GM23338 (cell line): ENCODE measurements at regions not wholly inside any gene's neighbourhood (a gene's known extent, or its start where the extent isn't known, plus 50 kb on each side); places are given as distances from the start of the nearest gene placed in this dataset.

Source experiments
- ATAC-seq: fragments of 200-7000 bp; cut with Tn5 transposase; 3 replicates; pipeline ENCODE4 v1.9.1; 2020
- DNase-seq: peaks from one replicate; pipeline ENCODE4 v3.0.0-alpha.2; 2015; ENCODE audit warnings: low spot score
- H2AFZ ChIP-seq: fragments of 200-600 bp; sonication (generic); 2 replicates; pipeline ENCODE4 v1.8.0; 2016; ENCODE audit warnings: antibody characterized with exemption, mild to moderate bottlenecking, moderate library complexity
- H3F3A ChIP-seq: fragments of 200-600 bp; sonication (generic); replicated peaks from 2 replicates; pipeline ENCODE4 v1.8.0; 2017; ENCODE audit warnings: antibody characterized with exemption, mixed run types, low read depth
- H3K27ac ChIP-seq: fragments of 200-600 bp; sonication (generic); 2 replicates; pipeline ENCODE4 v1.6.1; 2016; ENCODE audit warnings: low read depth
- H3K27me3 ChIP-seq: fragments of 200-600 bp; sonication (generic); 2 replicates; pipeline ENCODE4 v1.8.0; 2016; ENCODE audit warnings: mild to moderate bottlenecking, mixed run types, moderate library complexity; ENCODE audit not compliant: insufficient read depth
- H3K36me3 ChIP-seq: fragments of 200-600 bp; sonication (generic); 2 replicates; pipeline ENCODE4 v1.8.0; 2016; ENCODE audit warnings: mild to moderate bottlenecking; ENCODE audit not compliant: insufficient read depth
- H3K4me1 ChIP-seq: fragments of 200-600 bp; sonication (generic); 2 replicates; pipeline ENCODE4 v1.8.0; 2016; ENCODE audit warnings: mild to moderate bottlenecking, moderate library complexity; ENCODE audit not compliant: insufficient read depth
- H3K4me2 ChIP-seq: fragments of 200-600 bp; sonication (generic); 2 replicates; pipeline ENCODE4 v1.7.1; 2017; ENCODE audit warnings: mixed run types
- H3K4me3 ChIP-seq: fragments of 200-600 bp; sonication (generic); 2 replicates; pipeline ENCODE4 v1.6.1; 2016; ENCODE audit warnings: mixed run types
- H3K79me2 ChIP-seq: fragments of 200-600 bp; sonication (generic); replicated peaks from 2 replicates; pipeline ENCODE4 v1.8.0; 2017; ENCODE audit warnings: mild to moderate bottlenecking; ENCODE audit not compliant: insufficient read depth
- H3K9me2 ChIP-seq: fragments of 200-600 bp; sonication (generic); 2 replicates; pipeline ENCODE4 v1.8.0; 2017; ENCODE audit not compliant: insufficient read depth
- H4K20me1 ChIP-seq: fragments of 200-600 bp; sonication (generic); replicated peaks from 2 replicates; pipeline ENCODE4 v1.8.0; 2017; ENCODE audit warnings: mild to moderate bottlenecking; ENCODE audit not compliant: insufficient read depth
- H3K27ac Mint-ChIP-seq: 2 replicates; pipeline ENCODE4 v1.8.0; 2020; ENCODE audit warnings: inconsistent platforms, mild to moderate bottlenecking, moderate library complexity, mixed read lengths
- H3K27me3 Mint-ChIP-seq: 3 replicates; pipeline ENCODE4 v1.8.0; 2022; ENCODE audit warnings: low read depth, mild to moderate bottlenecking, moderate library complexity, mixed read lengths, inconsistent platforms; ENCODE audit not compliant: insufficient read depth, poor library complexity
- H3K36me3 Mint-ChIP-seq: 3 replicates; pipeline ENCODE4 v1.8.0; 2021; ENCODE audit warnings: low read depth, mild to moderate bottlenecking, inconsistent platforms, moderate library complexity, mixed read lengths
- H3K4me1 Mint-ChIP-seq: 3 replicates; pipeline ENCODE4 v1.8.0; 2020; ENCODE audit warnings: mild to moderate bottlenecking, inconsistent platforms, mixed read lengths
- H3K4me3 Mint-ChIP-seq: 3 replicates; pipeline ENCODE4 v1.8.0; 2021; ENCODE audit warnings: moderate library complexity, mild to moderate bottlenecking, inconsistent platforms, mixed read lengths
- H3K9me3 Mint-ChIP-seq: 3 replicates; pipeline ENCODE4 v1.8.0; 2020; ENCODE audit warnings: moderate library complexity, mild to moderate bottlenecking, inconsistent platforms, mixed read lengths
- CREB1 ChIP-seq: fragments of 250-450 bp; sonication (Bioruptor Pico); IDR thresholded peaks from 2 replicates; pipeline ENCODE4 v1.5.0; 2020; ENCODE audit warnings: low read depth, mild to moderate bottlenecking, moderate library complexity
- EZH2phosphoT487 ChIP-seq: fragments of 200-600 bp; sonication (generic); IDR thresholded peaks from one replicate; pipeline ENCODE4 v1.8.1; 2018; ENCODE audit warnings: antibody characterized with exemption; ENCODE audit not compliant: unreplicated experiment
- JUNB ChIP-seq: IDR thresholded peaks from one replicate; pipeline ENCODE4 v1.6.1; 2016; ENCODE audit warnings: antibody characterized with exemption; ENCODE audit not compliant: unreplicated experiment
- NANOG ChIP-seq: IDR thresholded peaks from 2 replicates; pipeline ENCODE4 v1.6.1; 2016; ENCODE audit warnings: antibody characterized with exemption, borderline replicate concordance
- POLR2AphosphoS5 ChIP-seq: IDR thresholded peaks from 2 replicates; pipeline ENCODE4 v1.6.1; 2016; ENCODE audit warnings: antibody characterized with exemption, low read depth
- STAT1 ChIP-seq: IDR thresholded peaks from one replicate; pipeline ENCODE4 v1.6.1; 2016; ENCODE audit warnings: antibody characterized with exemption; ENCODE audit not compliant: unreplicated experiment
- ZNF331 ChIP-seq: fragments of 250-450 bp; sonication (Bioruptor Pico); IDR thresholded peaks from 2 replicates; pipeline ENCODE4 v1.5.0; 2020; ENCODE audit warnings: low read depth, mild to moderate bottlenecking, moderate library complexity
- TF ChIP-seq, protein P1 (sequence below), 2 experiments: fragments of 200-600 bp in 1 of 2; sonication (generic) in 1 of 2; conservative IDR thresholded peaks; 2 replicates each; pipeline versions ENCODE4 v1.5.1 to v1.6.1; 2016 to 2017; ENCODE audit warnings: antibody characterized with exemption in 2 of 2, low read depth in 2 of 2, mild to moderate bottlenecking in 2 of 2, moderate library complexity in 1 of 2
- TF ChIP-seq, protein P2 (sequence below): IDR thresholded peaks from 2 replicates; pipeline ENCODE4 v1.6.1; 2016; ENCODE audit warnings: antibody characterized with exemption
- TF ChIP-seq, protein P3 (sequence below): IDR thresholded peaks from one replicate; pipeline ENCODE4 v1.6.1; 2018; ENCODE audit warnings: antibody characterized with exemption; ENCODE audit not compliant: unreplicated experiment

DNA sequence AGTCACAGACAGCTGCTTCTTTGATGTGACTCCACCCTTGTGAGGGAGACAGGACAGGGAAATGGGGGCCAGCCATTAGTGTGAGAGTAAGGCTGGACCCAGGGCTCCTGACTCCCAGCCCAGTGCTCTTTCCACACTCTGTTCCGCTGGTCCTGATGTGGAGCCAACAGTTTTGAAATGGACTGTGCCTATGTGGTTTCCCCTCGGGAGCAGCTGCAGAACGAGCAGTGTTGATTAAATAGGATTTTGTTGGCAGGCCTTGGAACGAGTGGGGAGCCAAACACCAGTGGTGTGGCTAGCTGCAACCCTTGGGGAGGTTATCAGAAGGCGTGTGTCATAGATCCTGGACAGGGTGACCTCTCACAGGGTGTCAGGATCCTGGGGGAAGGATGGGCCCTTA lies 66.5 kb upstream of the AMPD3 start:
- Histone ChIP-seq H3K27ac (no peak overlapping the region), H3K4me1 (no peaks in the 10 kb centered on the region; the same call in 1 of the 2 replicates)

DNA sequence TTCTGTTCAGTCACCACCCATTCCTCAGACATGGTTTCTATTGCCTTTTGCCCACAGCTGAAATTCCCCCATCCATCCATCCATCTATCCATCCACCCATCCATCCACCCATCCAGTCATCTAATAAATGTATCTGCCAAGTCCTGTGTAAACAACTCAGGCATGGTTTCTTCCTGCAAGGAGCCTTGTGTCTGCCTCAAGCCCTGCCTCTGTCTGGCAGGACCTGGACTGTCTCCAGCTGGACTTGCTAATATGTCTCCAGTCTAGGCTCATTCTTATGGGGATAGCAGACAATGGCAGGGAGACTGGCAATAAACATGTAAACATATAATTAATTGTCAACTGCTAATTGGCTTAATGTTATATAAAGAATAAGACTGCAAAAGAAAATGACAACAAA lies 64.7 kb upstream of the AMPD3 start:
- Histone ChIP-seq H3F3A (no peaks in the 10 kb centered on the region), H3K79me2 (no peaks in the 10 kb centered on the region), H3K36me3 (peaks cover 8% of the 10 kb centered on the region; the same call in 1 of the 2 replicates), H3K27ac (no peak overlapping the region), H3K9me2 (peaks cover 9% of the 10 kb centered on the region; the same call in 1 of the 2 replicates), H3K4me2 (no peak overlapping the region), H3K27me3 (no peaks in the 10 kb centered on the region), H4K20me1 (no peaks in the 10 kb centered on the region), H3K4me3 (no peak overlapping the region), H2AFZ (no peak overlapping the region), H3K4me1 (peaks cover 5% of the 10 kb centered on the region; the same call in 1 of the 2 replicates)
- TF ChIP-seq NANOG: no peak
- TF ChIP-seq, protein P1, sequence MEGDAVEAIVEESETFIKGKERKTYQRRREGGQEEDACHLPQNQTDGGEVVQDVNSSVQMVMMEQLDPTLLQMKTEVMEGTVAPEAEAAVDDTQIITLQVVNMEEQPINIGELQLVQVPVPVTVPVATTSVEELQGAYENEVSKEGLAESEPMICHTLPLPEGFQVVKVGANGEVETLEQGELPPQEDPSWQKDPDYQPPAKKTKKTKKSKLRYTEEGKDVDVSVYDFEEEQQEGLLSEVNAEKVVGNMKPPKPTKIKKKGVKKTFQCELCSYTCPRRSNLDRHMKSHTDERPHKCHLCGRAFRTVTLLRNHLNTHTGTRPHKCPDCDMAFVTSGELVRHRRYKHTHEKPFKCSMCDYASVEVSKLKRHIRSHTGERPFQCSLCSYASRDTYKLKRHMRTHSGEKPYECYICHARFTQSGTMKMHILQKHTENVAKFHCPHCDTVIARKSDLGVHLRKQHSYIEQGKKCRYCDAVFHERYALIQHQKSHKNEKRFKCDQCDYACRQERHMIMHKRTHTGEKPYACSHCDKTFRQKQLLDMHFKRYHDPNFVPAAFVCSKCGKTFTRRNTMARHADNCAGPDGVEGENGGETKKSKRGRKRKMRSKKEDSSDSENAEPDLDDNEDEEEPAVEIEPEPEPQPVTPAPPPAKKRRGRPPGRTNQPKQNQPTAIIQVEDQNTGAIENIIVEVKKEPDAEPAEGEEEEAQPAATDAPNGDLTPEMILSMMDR (conservative IDR thresholded peaks at IDR 0.05; ENCODE audit: low read depth in 2 of 2): no peak
- TF ChIP-seq CREB1 (CRISPR knock-in tag): no peak
- TF ChIP-seq, protein P2, sequence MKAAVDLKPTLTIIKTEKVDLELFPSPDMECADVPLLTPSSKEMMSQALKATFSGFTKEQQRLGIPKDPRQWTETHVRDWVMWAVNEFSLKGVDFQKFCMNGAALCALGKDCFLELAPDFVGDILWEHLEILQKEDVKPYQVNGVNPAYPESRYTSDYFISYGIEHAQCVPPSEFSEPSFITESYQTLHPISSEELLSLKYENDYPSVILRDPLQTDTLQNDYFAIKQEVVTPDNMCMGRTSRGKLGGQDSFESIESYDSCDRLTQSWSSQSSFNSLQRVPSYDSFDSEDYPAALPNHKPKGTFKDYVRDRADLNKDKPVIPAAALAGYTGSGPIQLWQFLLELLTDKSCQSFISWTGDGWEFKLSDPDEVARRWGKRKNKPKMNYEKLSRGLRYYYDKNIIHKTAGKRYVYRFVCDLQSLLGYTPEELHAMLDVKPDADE: no peak
- TF ChIP-seq STAT1: no peak
- no peak overlapping the region for H3K4me3 Mint-ChIP-seq
- H3K27me3 Mint-ChIP-seq: peaks cover 12% of the 10 kb centered on the region
- H3K36me3 Mint-ChIP-seq: no peaks in the 10 kb centered on the region; the same call in 2 of the 3 replicates
- H3K9me3 Mint-ChIP-seq: peaks cover 6% of the 10 kb centered on the region; the same call in 2 of the 3 replicates
- DNase-seq: no peak
- ATAC-seq: no peak
- H3K27ac Mint-ChIP-seq: no peak overlapping the region
- peaks cover 9% of the 10 kb centered on the region; the same call in 2 of the 3 replicates for H3K4me1 Mint-ChIP-seq

More for the DNA sequence above, 66.5 kb upstream of the AMPD3 start:
- Mint-ChIP-seq H3K36me3 (no peaks in the 10 kb centered on the region; the same call in 2 of the 3 replicates), H3K9me3 (peaks cover 8% of the 10 kb centered on the region; the same call in 2 of the 3 replicates), H3K27me3 (peaks cover 10% of the 10 kb centered on the region), H3K4me1 (peaks cover 4% of the 10 kb centered on the region; the same call in 2 of the 3 replicates), H3K27ac (no peak overlapping the region), H3K4me3 (no peak overlapping the region)
- no peak overlapping the region for H2AFZ ChIP-seq
- H3K36me3 ChIP-seq: peaks cover 8% of the 10 kb centered on the region; the same call in 1 of the 2 replicates
- ATAC-seq (no peak), DNase-seq (no peak)
- H3K4me2 ChIP-seq: no peak overlapping the region
- H3F3A ChIP-seq: no peaks in the 10 kb centered on the region
- no peak overlapping the region for H3K4me3 ChIP-seq
- H3K79me2 ChIP-seq: no peaks in the 10 kb centered on the region
- no peaks in the 10 kb centered on the region for H3K27me3 ChIP-seq
- H3K9me2 ChIP-seq: peaks cover 9% of the 10 kb centered on the region; the same call in 1 of the 2 replicates
- no peaks in the 10 kb centered on the region for H4K20me1 ChIP-seq
- TF ChIP-seq NANOG (no peak), CREB1 (CRISPR knock-in tag) (no peak), STAT1 (no peak), POLR2AphosphoS5 (no peak), ZNF331 (CRISPR knock-in tag) (no peak), EZH2phosphoT487 (no peak), JUNB (no peak)
- TF ChIP-seq, protein P3, sequence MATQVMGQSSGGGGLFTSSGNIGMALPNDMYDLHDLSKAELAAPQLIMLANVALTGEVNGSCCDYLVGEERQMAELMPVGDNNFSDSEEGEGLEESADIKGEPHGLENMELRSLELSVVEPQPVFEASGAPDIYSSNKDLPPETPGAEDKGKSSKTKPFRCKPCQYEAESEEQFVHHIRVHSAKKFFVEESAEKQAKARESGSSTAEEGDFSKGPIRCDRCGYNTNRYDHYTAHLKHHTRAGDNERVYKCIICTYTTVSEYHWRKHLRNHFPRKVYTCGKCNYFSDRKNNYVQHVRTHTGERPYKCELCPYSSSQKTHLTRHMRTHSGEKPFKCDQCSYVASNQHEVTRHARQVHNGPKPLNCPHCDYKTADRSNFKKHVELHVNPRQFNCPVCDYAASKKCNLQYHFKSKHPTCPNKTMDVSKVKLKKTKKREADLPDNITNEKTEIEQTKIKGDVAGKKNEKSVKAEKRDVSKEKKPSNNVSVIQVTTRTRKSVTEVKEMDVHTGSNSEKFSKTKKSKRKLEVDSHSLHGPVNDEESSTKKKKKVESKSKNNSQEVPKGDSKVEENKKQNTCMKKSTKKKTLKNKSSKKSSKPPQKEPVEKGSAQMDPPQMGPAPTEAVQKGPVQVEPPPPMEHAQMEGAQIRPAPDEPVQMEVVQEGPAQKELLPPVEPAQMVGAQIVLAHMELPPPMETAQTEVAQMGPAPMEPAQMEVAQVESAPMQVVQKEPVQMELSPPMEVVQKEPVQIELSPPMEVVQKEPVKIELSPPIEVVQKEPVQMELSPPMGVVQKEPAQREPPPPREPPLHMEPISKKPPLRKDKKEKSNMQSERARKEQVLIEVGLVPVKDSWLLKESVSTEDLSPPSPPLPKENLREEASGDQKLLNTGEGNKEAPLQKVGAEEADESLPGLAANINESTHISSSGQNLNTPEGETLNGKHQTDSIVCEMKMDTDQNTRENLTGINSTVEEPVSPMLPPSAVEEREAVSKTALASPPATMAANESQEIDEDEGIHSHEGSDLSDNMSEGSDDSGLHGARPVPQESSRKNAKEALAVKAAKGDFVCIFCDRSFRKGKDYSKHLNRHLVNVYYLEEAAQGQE: no peak
- TF ChIP-seq, protein P2: no peak
